ENCODE measurements at regions not wholly inside any gene's neighbourhood (a gene's known extent, or its start where the extent isn't known, plus 50 kb on each side); places are given as distances from the start of the nearest gene placed in this dataset.

DNA sequence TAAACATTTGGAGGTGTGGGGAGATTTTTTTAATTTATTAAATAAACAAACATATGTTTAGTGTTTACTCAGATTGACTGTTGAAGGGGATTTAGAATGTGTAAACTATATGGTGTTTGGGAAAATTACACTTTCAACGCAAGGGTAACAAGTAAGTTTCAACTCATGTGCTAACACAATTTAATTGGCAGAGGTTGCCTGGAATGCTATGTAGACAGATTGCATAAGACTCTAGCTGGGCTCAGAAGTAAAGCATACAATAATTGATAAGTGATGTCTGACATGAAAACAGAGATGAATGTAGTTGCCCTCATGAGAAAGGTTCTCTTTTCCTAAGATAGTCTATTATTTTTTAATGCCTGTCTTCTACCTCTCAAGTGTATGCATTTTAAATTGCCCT is 617.4 kb downstream of the KCTD16 start:
- no peaks in the 10 kb centered on the region for H3K36me3 ChIP-seq
- no peak for DNase-seq
- no peaks in the 10 kb centered on the region for H3K27me3 ChIP-seq
- no peak for ATAC-seq
- no peak overlapping the region for H3K27ac ChIP-seq
- peaks cover 0 to 14% (median 3%) of the 10 kb centered on the region in 12 donors for H3K9me3 ChIP-seq
- no peak overlapping the region for H3K4me3 ChIP-seq
- 92 to 96% (median 93%) methylated on average over 1 of the region's 1 CpG for WGBS, 4 donors
- TF ChIP-seq CTCF (IDR thresholded peaks at IDR 0.05) (no peak), POLR2A (IDR thresholded peaks at IDR 0.05) (no peak)
- intact Hi-C loops (cut with DNase I): no loop called here
- no peaks in the 10 kb centered on the region for H3K4me1 ChIP-seq

DNA sequence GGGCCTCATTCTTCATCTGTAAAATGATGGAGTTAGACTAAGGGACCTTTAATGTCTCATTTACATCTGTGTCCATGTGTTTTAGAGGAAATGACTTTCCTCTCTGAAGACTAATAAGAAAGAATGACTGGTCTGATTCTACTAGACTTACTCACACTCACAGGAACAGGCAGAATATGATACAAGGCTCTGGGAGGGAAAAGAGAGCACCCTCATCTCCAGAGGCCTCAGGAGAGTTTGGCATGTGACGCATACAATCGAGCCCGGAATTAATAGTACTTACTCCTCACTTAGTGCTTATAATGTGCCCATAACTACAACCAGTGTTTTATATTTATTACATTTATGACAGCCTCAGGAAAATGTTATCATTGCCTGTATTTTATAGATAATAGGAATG is 608.7 kb downstream of the KCTD16 start:
- Histone ChIP-seq H3K27me3 (no peaks in the 10 kb centered on the region), H3K4me3 (no peak overlapping the region), H3K27ac (no peak overlapping the region), H3K9me3 (no peaks in the 10 kb centered on the region), H3K36me3 (no peaks in the 10 kb centered on the region), H3K4me1 (no peaks in the 10 kb centered on the region)
- no peak for ATAC-seq
- 72 to 94% (median 90%) methylated on average over 3 of the region's 3 CpGs for WGBS, 4 donors
- DNase-seq: no peak
- intact Hi-C loops (cut with DNase I): no loop called here
- TF ChIP-seq POLR2A (IDR thresholded peaks at IDR 0.05) (no peak), CTCF (IDR thresholded peaks at IDR 0.05) (no peak)

DNA sequence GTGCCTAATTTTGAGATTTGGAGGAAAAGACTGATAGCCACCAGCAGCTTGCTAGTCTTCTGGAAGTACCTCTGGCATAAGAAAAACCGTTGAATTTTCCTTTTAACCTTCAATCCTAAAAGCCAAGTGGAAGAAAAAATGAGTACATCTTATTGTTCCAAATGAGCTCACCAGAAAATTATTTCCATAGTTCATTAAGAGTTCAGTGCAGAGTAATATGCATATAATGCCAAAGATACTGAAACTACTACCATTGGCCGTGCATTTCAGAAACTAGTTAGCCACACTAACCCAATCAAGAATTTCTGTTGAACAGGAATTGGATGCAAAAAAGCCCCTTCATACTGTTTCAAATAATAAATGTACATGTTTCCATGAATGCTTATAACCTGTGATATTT is 607.9 kb downstream of the KCTD16 start:
- no peaks in the 10 kb centered on the region for H3K4me1 ChIP-seq
- 66 to 74% (median 72%) methylated on average over 2 of the region's 2 CpGs for WGBS, 4 donors
- H3K4me3 ChIP-seq: no peak overlapping the region
- no peaks in the 10 kb centered on the region for H3K9me3 ChIP-seq
- no peaks in the 10 kb centered on the region for H3K27me3 ChIP-seq
- intact Hi-C loops (cut with DNase I): no loop called here
- no peaks in the 10 kb centered on the region for H3K36me3 ChIP-seq
- no peak for TF ChIP-seq POLR2A (IDR thresholded peaks at IDR 0.05)
- H3K27ac ChIP-seq: no peak overlapping the region
- ATAC-seq (no peak), DNase-seq (no peak)

- ATAC-seq (no peak), DNase-seq (no peak)
- intact Hi-C loops (cut with DNase I): no loop called here
- 59 to 71% (median 64%) methylated on average over 1 of the region's 1 CpG for WGBS, 4 donors
- H3K27ac ChIP-seq: no peak overlapping the region
- TF ChIP-seq CTCF (IDR thresholded peaks at IDR 0.05) (no peak), POLR2A (IDR thresholded peaks at IDR 0.05) (no peak)
- no peaks in the 10 kb centered on the region for H3K36me3 ChIP-seq
- no peaks in the 10 kb centered on the region for H3K4me1 ChIP-seq
- H3K4me3 ChIP-seq: no peak overlapping the region
- H3K9me3 ChIP-seq: no peaks in the 10 kb centered on the region
- H3K27me3 ChIP-seq: no peaks in the 10 kb centered on the region
These were observed 603.5 kb downstream of the KCTD16 start for GRCh38 chr5:144774197-144774596.

- DNase-seq (no peak), ATAC-seq (no peak)
- 69 to 80% (median 77%) methylated on average over 4 of the region's 4 CpGs for WGBS, 4 donors
These were observed 603.0 kb downstream of the KCTD16 start for GRCh38 chr5:144773628-144774027.

More at GRCh38 chr5:144773628-144774027, 603.0 kb downstream of the KCTD16 start:
- Histone ChIP-seq H3K36me3 (no peaks in the 10 kb centered on the region), H3K27ac (no peak overlapping the region), H3K27me3 (no peaks in the 10 kb centered on the region), H3K4me3 (no peak overlapping the region), H3K4me1 (no peaks in the 10 kb centered on the region), H3K9me3 (no peaks in the 10 kb centered on the region)
- intact Hi-C loops (cut with DNase I): no loop called here
- no peak for TF ChIP-seq POLR2A (IDR thresholded peaks at IDR 0.05)
- no peak for TF ChIP-seq CTCF (IDR thresholded peaks at IDR 0.05)

Data from heart left ventricle (tissue), 16 donors.